Karpas-422 (cell line): ENCODE measurements at regions not wholly inside any gene's neighbourhood (a gene's known extent, or its start where the extent isn't known, plus 50 kb on each side); places are given as distances from the start of the nearest gene placed in this dataset.

Experiments
- DNase-seq: peaks from one replicate; pipeline ENCODE4 v3.0.0-alpha.2; 2015
- H2AFZ ChIP-seq: fragments of 200-600 bp; sonication (generic); 2 replicates; pipeline ENCODE4 v1.6.1; 2014; ENCODE audit warnings: antibody characterized with exemption, low read length, mixed read lengths
- H3K27ac ChIP-seq: fragments of 200-600 bp; sonication (generic); 2 replicates; pipeline ENCODE4 v1.5.1; 2014; ENCODE audit warnings: mild to moderate bottlenecking, low read length, moderate library complexity
- H3K27me3 ChIP-seq: fragments of 200-600 bp; sonication (generic); 2 replicates; pipeline ENCODE4 v1.6.1; 2014; ENCODE audit warnings: low read length, mixed read lengths
- H3K36me3 ChIP-seq: fragments of 200-600 bp; sonication (generic); 2 replicates; pipeline ENCODE4 v1.6.1; 2014; ENCODE audit warnings: low read length, mixed read lengths; ENCODE audit not compliant: insufficient read depth
- H3K4me1 ChIP-seq: fragments of 200-600 bp; sonication (generic); 2 replicates; pipeline ENCODE4 v1.6.1; 2014; ENCODE audit warnings: mild to moderate bottlenecking, low read length, mixed read lengths
- H3K4me2 ChIP-seq: fragments of 200-600 bp; sonication (generic); 2 replicates; pipeline ENCODE4 v1.6.1; 2014; ENCODE audit warnings: low read length, low read depth, mild to moderate bottlenecking; ENCODE audit not compliant: poor library complexity, severe bottlenecking
- H3K4me3 ChIP-seq: fragments of 200-600 bp; sonication (generic); 2 replicates; pipeline ENCODE4 v1.5.1; 2014; ENCODE audit warnings: mild to moderate bottlenecking, antibody characterized with exemption, low read length, mixed read lengths
- H3K79me2 ChIP-seq: fragments of 200-600 bp; sonication (generic); 2 replicates; pipeline ENCODE4 v1.6.1; 2014; ENCODE audit warnings: mild to moderate bottlenecking, low read length, mixed read lengths
- H3K9ac ChIP-seq: fragments of 200-600 bp; sonication (generic); 2 replicates; pipeline ENCODE4 v1.6.0; 2014; ENCODE audit warnings: low read length
- H3K9me2 ChIP-seq: fragments of 200-600 bp; sonication (generic), shearing (Covaris generic); replicated peaks from 2 replicates; pipeline ENCODE4 v1.6.0; 2014; ENCODE audit warnings: mild to moderate bottlenecking, low read length, moderate library complexity; ENCODE audit not compliant: insufficient read depth
- H3K9me3 ChIP-seq: fragments of 300-700, 200-600 bp; sonication (generic); 2 replicates; pipeline ENCODE4 v1.6.1; 2014; ENCODE audit warnings: low read length, mixed read lengths
- H4K20me1 ChIP-seq: fragments of 200-600 bp; sonication (generic); 2 replicates; pipeline ENCODE4 v1.6.1; 2014; ENCODE audit warnings: mild to moderate bottlenecking, antibody characterized with exemption, low read length, low read depth; ENCODE audit not compliant: insufficient read depth

DNA sequence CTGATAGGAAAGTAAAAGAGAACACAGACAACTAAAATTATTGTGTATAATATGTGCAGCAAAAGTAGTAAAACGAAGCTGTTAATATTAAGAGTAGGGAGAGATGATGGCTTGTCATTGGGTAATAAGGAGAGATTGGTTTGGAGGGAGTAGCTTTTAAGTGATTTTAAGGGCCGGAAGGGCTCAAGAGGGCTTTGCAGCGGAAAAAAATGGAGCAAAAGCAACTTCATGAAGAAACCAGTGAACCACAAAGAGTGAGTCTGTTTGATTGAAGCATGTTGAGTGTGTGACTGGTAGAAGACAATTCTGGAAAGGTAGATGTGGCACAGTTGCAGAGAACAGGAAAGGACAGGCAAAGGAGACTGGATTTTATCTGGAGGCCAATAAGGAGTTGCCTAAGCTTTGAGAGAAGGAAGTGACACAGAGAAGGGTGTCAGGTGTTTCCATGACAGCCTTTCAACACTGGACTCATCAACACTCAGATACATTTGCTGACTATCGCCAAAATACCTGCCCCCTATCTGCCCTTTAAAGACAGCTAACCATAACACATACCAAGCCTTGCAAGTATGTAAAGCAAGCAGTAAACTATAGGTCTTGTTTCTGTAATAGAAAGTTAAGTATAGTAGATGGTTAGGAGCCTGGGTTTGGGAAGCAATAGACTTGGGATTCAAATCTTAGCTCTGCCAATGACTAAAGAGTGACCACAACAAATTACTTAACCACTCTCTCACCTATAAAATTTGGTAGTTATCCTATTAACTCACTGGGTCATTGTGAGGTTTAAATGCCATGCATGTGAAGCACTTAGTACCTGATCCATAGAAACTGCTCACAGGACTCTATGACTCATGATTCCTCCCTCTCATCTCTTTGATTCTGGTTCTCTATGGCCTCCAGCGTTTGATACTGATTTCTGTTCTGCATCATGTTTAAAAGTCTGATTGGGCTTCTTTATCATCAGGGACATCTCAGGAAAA is 117.3 kb upstream of the LMNTD1 start:
- no peaks in the 10 kb centered on the region for H4K20me1 ChIP-seq
- no peak overlapping the region for H3K27ac ChIP-seq
- H3K9ac ChIP-seq, result no peak overlapping the region
- no peaks in the 10 kb centered on the region for H3K4me1 ChIP-seq
- no peaks in the 10 kb centered on the region for H3K27me3 ChIP-seq
- no peak overlapping the region for H3K4me3 ChIP-seq
- DNase-seq, result no peak
- H3K36me3 ChIP-seq, result no peaks in the 10 kb centered on the region
- H3K79me2 ChIP-seq, result no peaks in the 10 kb centered on the region
- H2AFZ ChIP-seq, result no peak overlapping the region
- H3K4me2 ChIP-seq, result no peak overlapping the region
- no peaks in the 10 kb centered on the region for H3K9me3 ChIP-seq
- H3K9me2 ChIP-seq, result no peaks in the 10 kb centered on the region

GRCh38 chr12:25675808-25676207 is 122.7 kb upstream of the LMNTD1 start:
- Histone ChIP-seq H3K27ac (no peak overlapping the region), H3K27me3 (no peaks in the 10 kb centered on the region), H4K20me1 (no peaks in the 10 kb centered on the region), H3K4me1 (no peaks in the 10 kb centered on the region), H3K79me2 (no peaks in the 10 kb centered on the region), H3K4me3 (no peak overlapping the region), H3K9me2 (no peaks in the 10 kb centered on the region), H2AFZ (no peak overlapping the region), H3K9ac (no peak overlapping the region), H3K36me3 (no peaks in the 10 kb centered on the region), H3K9me3 (no peaks in the 10 kb centered on the region), H3K4me2 (no peak overlapping the region)
- DNase-seq, result no peak

DNA sequence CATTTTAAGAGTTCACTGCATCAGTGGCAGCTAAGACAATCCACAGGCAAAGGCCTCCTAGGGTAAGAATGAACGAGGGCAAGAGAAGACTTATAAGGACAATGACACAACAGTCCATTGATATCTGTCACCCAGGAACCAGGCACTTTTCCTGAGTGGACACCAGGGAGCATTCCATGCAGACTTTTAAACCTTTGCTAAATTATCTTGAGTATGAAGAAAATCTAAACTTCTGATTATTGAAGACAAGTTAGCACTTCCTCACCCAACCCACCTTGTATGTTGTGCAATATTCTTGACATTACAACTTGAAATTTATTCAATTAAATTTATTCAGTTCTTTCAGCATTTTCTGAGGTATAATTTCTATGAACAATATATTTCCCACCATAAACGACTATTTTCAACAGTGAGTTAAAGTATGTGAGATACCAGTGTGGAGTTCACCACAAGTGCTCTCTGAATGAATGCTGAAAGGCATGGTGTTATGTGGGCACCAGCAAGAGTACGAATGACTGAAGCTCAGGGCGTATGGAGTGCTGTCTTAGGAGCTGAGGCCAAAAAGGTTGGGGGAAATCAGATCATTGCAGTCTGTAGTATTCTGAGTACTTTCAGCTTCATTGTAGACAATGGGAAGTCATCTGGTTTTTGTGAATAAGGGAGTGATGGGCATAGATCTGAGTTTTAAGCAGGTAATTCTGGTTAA is 124.3 kb upstream of the LMNTD1 start:
- no peaks in the 10 kb centered on the region for H3K27me3 ChIP-seq
- H3K79me2 ChIP-seq, result no peaks in the 10 kb centered on the region
- H4K20me1 ChIP-seq, result no peaks in the 10 kb centered on the region
- DNase-seq, result no peak
- H3K9ac ChIP-seq, result no peak overlapping the region
- H3K4me3 ChIP-seq, result no peak overlapping the region
- H2AFZ ChIP-seq, result no peak overlapping the region
- no peaks in the 10 kb centered on the region for H3K4me1 ChIP-seq
- no peaks in the 10 kb centered on the region for H3K9me2 ChIP-seq
- H3K27ac ChIP-seq, result no peak overlapping the region
- no peaks in the 10 kb centered on the region for H3K9me3 ChIP-seq
- no peaks in the 10 kb centered on the region for H3K36me3 ChIP-seq
- no peak overlapping the region for H3K4me2 ChIP-seq

- no peak overlapping the region for H3K9ac ChIP-seq
- no peaks in the 10 kb centered on the region for H3K9me3 ChIP-seq
- no peak overlapping the region for H3K27ac ChIP-seq
- H3K79me2 ChIP-seq, result no peaks in the 10 kb centered on the region
- no peaks in the 10 kb centered on the region for H3K36me3 ChIP-seq
- H2AFZ ChIP-seq, result no peak overlapping the region
- no peak overlapping the region for H3K4me3 ChIP-seq
- H3K9me2 ChIP-seq, result no peaks in the 10 kb centered on the region
- H4K20me1 ChIP-seq, result no peaks in the 10 kb centered on the region
- no peaks in the 10 kb centered on the region for H3K4me1 ChIP-seq
- H3K27me3 ChIP-seq, result no peaks in the 10 kb centered on the region
- no peak overlapping the region for H3K4me2 ChIP-seq
- DNase-seq, result no peak
Observed at GRCh38 chr12:25681580-25681979, 128.5 kb upstream of the LMNTD1 start.

DNA sequence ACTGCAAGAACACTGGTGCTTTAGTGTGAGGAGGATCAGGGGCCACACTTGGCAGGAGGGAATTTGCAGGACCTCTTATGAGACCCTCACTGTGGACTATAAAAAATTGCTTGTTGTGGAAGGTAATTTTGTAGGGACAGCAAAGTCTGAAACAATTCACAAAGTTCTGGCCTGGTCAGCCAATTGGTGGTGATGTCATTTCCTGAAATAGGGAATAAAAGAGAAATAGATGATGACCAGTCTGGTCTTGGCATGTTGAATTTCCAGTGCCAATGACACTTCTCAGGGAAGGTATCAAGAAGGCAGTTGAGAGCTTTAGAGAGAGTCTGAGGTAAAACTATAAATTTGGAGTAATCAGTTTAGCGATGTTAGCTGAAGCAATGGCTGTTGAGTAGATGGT is 129.3 kb upstream of the LMNTD1 start:
- no peak overlapping the region for H3K9ac ChIP-seq
- no peak overlapping the region for H2AFZ ChIP-seq
- H3K79me2 ChIP-seq, result no peaks in the 10 kb centered on the region
- H3K4me2 ChIP-seq, result no peak overlapping the region
- H3K9me2 ChIP-seq, result no peaks in the 10 kb centered on the region
- no peak for DNase-seq
- no peaks in the 10 kb centered on the region for H3K36me3 ChIP-seq
- H3K4me3 ChIP-seq, result no peak overlapping the region
- no peaks in the 10 kb centered on the region for H4K20me1 ChIP-seq
- H3K27ac ChIP-seq, result no peak overlapping the region
- no peaks in the 10 kb centered on the region for H3K9me3 ChIP-seq
- H3K4me1 ChIP-seq, result no peaks in the 10 kb centered on the region
- H3K27me3 ChIP-seq, result no peaks in the 10 kb centered on the region

DNA sequence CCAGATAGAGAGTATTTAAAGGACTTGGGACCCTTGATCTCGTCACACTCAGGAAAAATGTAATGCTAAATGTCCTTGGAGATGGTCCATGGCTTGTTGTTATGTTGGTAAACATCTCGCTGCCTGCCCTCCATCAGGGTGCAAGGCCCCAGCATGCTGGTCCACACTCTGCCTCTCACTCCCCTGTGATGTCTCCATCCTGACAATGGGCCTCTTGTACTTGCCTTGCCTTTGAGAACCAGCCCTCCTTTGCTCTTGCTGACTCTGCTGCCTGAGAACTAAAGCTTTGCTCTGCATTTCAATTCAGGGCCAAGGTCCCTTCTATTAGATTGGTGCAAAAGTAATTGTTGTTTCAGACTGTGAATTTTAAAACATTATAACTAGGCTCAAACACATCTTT is 131.0 kb upstream of the LMNTD1 start:
- H2AFZ ChIP-seq, result no peak overlapping the region
- no peaks in the 10 kb centered on the region for H3K27me3 ChIP-seq
- H3K79me2 ChIP-seq, result no peaks in the 10 kb centered on the region
- H3K4me1 ChIP-seq, result no peaks in the 10 kb centered on the region
- H3K4me3 ChIP-seq, result no peak overlapping the region
- H3K9me2 ChIP-seq, result no peaks in the 10 kb centered on the region
- no peak for DNase-seq
- H4K20me1 ChIP-seq, result no peaks in the 10 kb centered on the region
- H3K9me3 ChIP-seq, result no peaks in the 10 kb centered on the region
- no peak overlapping the region for H3K9ac ChIP-seq
- no peak overlapping the region for H3K4me2 ChIP-seq
- no peaks in the 10 kb centered on the region for H3K36me3 ChIP-seq
- H3K27ac ChIP-seq, result no peak overlapping the region

GRCh38 chr12:25686351-25686750 is 133.3 kb upstream of the LMNTD1 start:
- Histone ChIP-seq H3K4me3 (no peak overlapping the region), H3K27me3 (0 out of 2 replicates have a peak, but pooled peaks cover 2% of the 10 kb centered on the region), H4K20me1 (no peaks in the 10 kb centered on the region), H3K27ac (no peak overlapping the region), H3K9me3 (no peaks in the 10 kb centered on the region), H3K9me2 (no peaks in the 10 kb centered on the region), H3K36me3 (no peaks in the 10 kb centered on the region), H3K4me2 (no peak overlapping the region), H3K4me1 (no peaks in the 10 kb centered on the region), H3K9ac (no peak overlapping the region), H3K79me2 (no peaks in the 10 kb centered on the region), H2AFZ (no peak overlapping the region)
- no peak for DNase-seq

DNA sequence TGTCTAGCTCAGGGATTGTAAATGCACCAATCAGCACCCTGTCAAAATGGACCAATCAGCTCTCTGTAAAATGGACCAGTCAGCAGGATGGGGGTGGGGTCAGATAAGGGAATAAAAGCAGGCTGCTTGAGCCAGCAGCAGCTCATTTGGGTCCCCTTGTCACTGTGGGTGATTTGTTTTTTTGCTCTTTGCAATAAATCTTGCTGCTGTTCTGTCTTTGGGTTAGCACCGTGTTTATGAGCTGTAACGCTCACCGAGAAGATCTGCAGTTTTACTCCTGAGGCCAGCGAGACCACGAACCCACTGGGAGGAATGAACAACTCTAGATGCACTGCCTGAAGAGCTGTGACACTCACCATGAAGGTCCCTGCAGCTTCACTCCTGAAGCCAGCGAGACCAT is 134.1 kb upstream of the LMNTD1 start:
- no peak overlapping the region for H3K4me2 ChIP-seq
- H3K4me1 ChIP-seq, result no peaks in the 10 kb centered on the region
- no peak for DNase-seq
- no peak overlapping the region for H3K4me3 ChIP-seq
- H3K27me3 ChIP-seq, result 0 out of 2 replicates have a peak, but pooled peaks cover 2% of the 10 kb centered on the region
- no peaks in the 10 kb centered on the region for H4K20me1 ChIP-seq
- H3K9ac ChIP-seq, result no peak overlapping the region
- H3K9me3 ChIP-seq, result no peaks in the 10 kb centered on the region
- H3K36me3 ChIP-seq, result no peaks in the 10 kb centered on the region
- no peaks in the 10 kb centered on the region for H3K9me2 ChIP-seq
- no peak overlapping the region for H2AFZ ChIP-seq
- no peaks in the 10 kb centered on the region for H3K79me2 ChIP-seq
- no peak overlapping the region for H3K27ac ChIP-seq
